Chondrocyte (in vitro differentiated cells): ENCODE measurements at regions not wholly inside any gene's neighbourhood (a gene's known extent, or its start where the extent isn't known, plus 50 kb on each side); places are given as distances from the start of the nearest gene placed in this dataset.

Experiments
- DNase-seq: peaks from one replicate; pipeline ENCODE4 v3.0.0; 2021; ENCODE audit warnings: mixed read lengths, low spot score
- H3K27ac Mint-ChIP-seq: one replicate; pipeline ENCODE4 v1.8.0; 2021; ENCODE audit warnings: mild to moderate bottlenecking, moderate library complexity, mixed read lengths; ENCODE audit not compliant: unreplicated experiment
- H3K27me3 Mint-ChIP-seq: 2 replicates; pipeline ENCODE4 v1.8.0; 2021; ENCODE audit warnings: low read depth, mixed read lengths
- H3K36me3 Mint-ChIP-seq: 2 replicates; pipeline ENCODE4 v1.8.0; 2021; ENCODE audit warnings: low read depth, mixed read lengths
- H3K4me1 Mint-ChIP-seq: 2 replicates; pipeline ENCODE4 v1.8.0; 2021; ENCODE audit warnings: low read depth, mild to moderate bottlenecking, mixed read lengths
- H3K4me3 Mint-ChIP-seq: one replicate; pipeline ENCODE4 v1.8.0; 2021; ENCODE audit warnings: mild to moderate bottlenecking, moderate library complexity, mixed read lengths; ENCODE audit not compliant: unreplicated experiment
- H3K9me3 Mint-ChIP-seq: 2 replicates; pipeline ENCODE4 v1.8.0; 2021; ENCODE audit warnings: low read depth, mixed read lengths
- TF ChIP-seq, protein P1 (sequence below): fragments of 200-600 bp; sonication (generic); IDR thresholded peaks from 2 replicates; pipeline ENCODE4 v1.5.0; 2021; ENCODE audit warnings: antibody characterized with exemption, mild to moderate bottlenecking, moderate library complexity

- H3K36me3 Mint-ChIP-seq: no peaks in the 10 kb centered on the region
- H3K27ac Mint-ChIP-seq: no peak overlapping the region
- TF ChIP-seq, protein P1, sequence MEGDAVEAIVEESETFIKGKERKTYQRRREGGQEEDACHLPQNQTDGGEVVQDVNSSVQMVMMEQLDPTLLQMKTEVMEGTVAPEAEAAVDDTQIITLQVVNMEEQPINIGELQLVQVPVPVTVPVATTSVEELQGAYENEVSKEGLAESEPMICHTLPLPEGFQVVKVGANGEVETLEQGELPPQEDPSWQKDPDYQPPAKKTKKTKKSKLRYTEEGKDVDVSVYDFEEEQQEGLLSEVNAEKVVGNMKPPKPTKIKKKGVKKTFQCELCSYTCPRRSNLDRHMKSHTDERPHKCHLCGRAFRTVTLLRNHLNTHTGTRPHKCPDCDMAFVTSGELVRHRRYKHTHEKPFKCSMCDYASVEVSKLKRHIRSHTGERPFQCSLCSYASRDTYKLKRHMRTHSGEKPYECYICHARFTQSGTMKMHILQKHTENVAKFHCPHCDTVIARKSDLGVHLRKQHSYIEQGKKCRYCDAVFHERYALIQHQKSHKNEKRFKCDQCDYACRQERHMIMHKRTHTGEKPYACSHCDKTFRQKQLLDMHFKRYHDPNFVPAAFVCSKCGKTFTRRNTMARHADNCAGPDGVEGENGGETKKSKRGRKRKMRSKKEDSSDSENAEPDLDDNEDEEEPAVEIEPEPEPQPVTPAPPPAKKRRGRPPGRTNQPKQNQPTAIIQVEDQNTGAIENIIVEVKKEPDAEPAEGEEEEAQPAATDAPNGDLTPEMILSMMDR: no peak
- H3K9me3 Mint-ChIP-seq: no peaks in the 10 kb centered on the region
- H3K4me1 Mint-ChIP-seq: peaks cover 7% of the 10 kb centered on the region
- no peak overlapping the region for H3K4me3 Mint-ChIP-seq
- H3K27me3 Mint-ChIP-seq: no peaks in the 10 kb centered on the region
- DNase-seq: no peak
Measured at GRCh38 chr6:140355476-140355875, 981.0 kb upstream of the CITED2 start.

- H3K27ac Mint-ChIP-seq: no peak overlapping the region
- TF ChIP-seq, protein P1: no peak
- H3K4me3 Mint-ChIP-seq: no peak overlapping the region
- H3K4me1 Mint-ChIP-seq: peaks cover 7% of the 10 kb centered on the region
- no peaks in the 10 kb centered on the region for H3K9me3 Mint-ChIP-seq
- no peak for DNase-seq
- H3K36me3 Mint-ChIP-seq: no peaks in the 10 kb centered on the region
- no peaks in the 10 kb centered on the region for H3K27me3 Mint-ChIP-seq
Measured at GRCh38 chr6:140354296-140354695, 979.8 kb upstream of the CITED2 start.

- no peaks in the 10 kb centered on the region for H3K27me3 Mint-ChIP-seq
- H3K27ac Mint-ChIP-seq: no peak overlapping the region
- no peaks in the 10 kb centered on the region for H3K36me3 Mint-ChIP-seq
- no peak overlapping the region for H3K4me3 Mint-ChIP-seq
- H3K9me3 Mint-ChIP-seq: no peaks in the 10 kb centered on the region
- DNase-seq: no peak
- TF ChIP-seq, protein P1: no peak
- peaks cover 7% of the 10 kb centered on the region for H3K4me1 Mint-ChIP-seq
Measured at GRCh38 chr6:140353536-140353935, 979.1 kb upstream of the CITED2 start.

GRCh38 chr6:140346428-140346827 lies 972.0 kb upstream of the CITED2 start:
- peak overlapping the region; percentile 60 for H3K27ac Mint-ChIP-seq
- H3K9me3 Mint-ChIP-seq: peaks cover 6% of the 10 kb centered on the region
- DNase-seq: no peak
- H3K4me3 Mint-ChIP-seq: no peak overlapping the region
- TF ChIP-seq, protein P1: no peak
- H3K27me3 Mint-ChIP-seq: no peaks in the 10 kb centered on the region
- peaks cover 45% of the 10 kb centered on the region for H3K4me1 Mint-ChIP-seq
- H3K36me3 Mint-ChIP-seq: no peaks in the 10 kb centered on the region

DNA sequence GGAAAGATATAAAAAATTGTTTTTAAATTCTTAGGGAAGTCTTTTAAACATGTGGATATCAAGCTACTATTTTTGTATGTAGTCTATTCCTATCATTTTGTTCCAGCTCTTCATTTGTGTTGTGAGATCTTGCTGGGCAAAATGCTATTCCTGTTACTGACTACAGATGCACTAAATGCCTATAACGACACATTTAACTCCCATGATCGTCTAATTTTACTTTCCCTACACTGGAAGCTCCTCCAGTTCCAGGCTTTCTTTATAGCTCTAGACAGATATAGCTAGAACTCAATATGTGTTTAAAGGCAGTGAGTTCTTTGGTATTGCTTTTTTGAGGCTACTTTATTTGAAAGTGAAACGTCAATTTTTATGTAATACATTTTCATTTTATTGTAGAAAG lies 971.5 kb upstream of the CITED2 start:
- Mint-ChIP-seq H3K27me3 (no peaks in the 10 kb centered on the region), H3K4me3 (no peak overlapping the region), H3K27ac (peak overlapping the region; percentile 4), H3K36me3 (no peaks in the 10 kb centered on the region), H3K9me3 (peaks cover 8% of the 10 kb centered on the region), H3K4me1 (peaks cover 45% of the 10 kb centered on the region)
- TF ChIP-seq, protein P1: no peak
- no peak for DNase-seq
